Testis (tissue), 2 donors: ENCODE measurements at regions not wholly inside any gene's neighbourhood (a gene's known extent, or its start where the extent isn't known, plus 50 kb on each side); places are given as distances from the start of the nearest gene placed in this dataset.
"Not testable (repeated sequence)": the region's sequence is repeated elsewhere in the genome, so short reads cannot be mapped to it uniquely, and the experiment has no call there.

Source experiments
- DNase-seq: peaks from one replicate; pipeline ENCODE4 v3.0.0-alpha.2; 2019
- H3K27ac ChIP-seq, 2 donors: fragments of 200-600 bp; sonication (generic); one replicate each; pipeline ENCODE4 v1.5.1; 2019
- H3K27me3 ChIP-seq: fragments of 200-600 bp; sonication (generic); one replicate; pipeline ENCODE4 v1.5.1; 2019
- H3K36me3 ChIP-seq: fragments of 200-600 bp; sonication (generic); one replicate; pipeline ENCODE4 v1.5.1; 2017; ENCODE audit warnings: low read depth; ENCODE audit errors: missing control alignments
- H3K4me1 ChIP-seq: fragments of 200-600 bp; sonication (generic); one replicate; pipeline ENCODE4 v1.5.1; 2019
- H3K4me3 ChIP-seq, 2 donors: fragments of 200-600 bp; sonication (generic); one replicate each; pipeline ENCODE4 v1.5.1; 2017 to 2019
- H3K9me3 ChIP-seq: fragments of 200-600 bp; sonication (generic); one replicate; pipeline ENCODE4 v1.5.1; 2017
- CTCF ChIP-seq, 3 experiments: fragments of 450-650 bp in 2 of 3; fragments of 200-600 bp in 1 of 3; sonication (generic) in 1 of 3; IDR thresholded peaks; one replicate each; pipeline ENCODE4 v1.5.1; 2016 to 2019; ENCODE audit warnings: antibody characterized with exemption in 3 of 3, mild to moderate bottlenecking in 2 of 3, moderate library complexity in 1 of 3
- POLR2A ChIP-seq: fragments of 450-650 bp; IDR thresholded peaks from one replicate; pipeline ENCODE4 v1.6.1; 2017; ENCODE audit warnings: antibody characterized with exemption, mild to moderate bottlenecking, moderate library complexity
- WGBS, 2 donors: methylation state at CpG; one replicate each; pipeline ENCODE4 v1.1.5; 2018; 5-methylcytosine and 5-hydroxymethylcytosine counted together
- intact Hi-C: fragments of 100-400 bp; cut with DNase I; formaldehyde crosslinking; loops from one replicate; pipeline ENCODE4 v1.15.1; 2023; ENCODE audit warnings: low total_unique reads

- Histone ChIP-seq H3K27ac (no peak overlapping the region), H3K9me3 (no peaks in the 10 kb centered on the region), H3K4me1 (no peaks in the 10 kb centered on the region), H3K27me3 (no peaks in the 10 kb centered on the region), H3K4me3 (no peak overlapping the region), H3K36me3 (no peaks in the 10 kb centered on the region)
- TF ChIP-seq CTCF (IDR thresholded peaks at IDR 0.05) (no peak), POLR2A (no peak)
- intact Hi-C loops: no loop called here
- 79 to 80% methylated on average over 2 of the region's 2 CpGs for WGBS, 2 donors
- no peak for DNase-seq
Measured at GRCh38 chr4:125796138-125796537, 481.4 kb downstream of the FAT4 start.

GRCh38 chr4:125797621-125798020 is 482.9 kb downstream of the FAT4 start:
- H3K36me3 ChIP-seq, H3K4me3 ChIP-seq, H3K27ac ChIP-seq, H3K27me3 ChIP-seq, DNase-seq, intact Hi-C loops, H3K9me3 ChIP-seq, H3K4me1 ChIP-seq: not testable (repeated sequence)
- WGBS, 2 donors: 86 to 90% methylated on average over 4 of the region's 4 CpGs

GRCh38 chr4:125801373-125801772 is 486.6 kb downstream of the FAT4 start:
- H3K27ac ChIP-seq: no peak overlapping the region
- intact Hi-C loops: no loop called here
- no peak for TF ChIP-seq POLR2A
- H3K36me3 ChIP-seq: no peaks in the 10 kb centered on the region
- H3K27me3 ChIP-seq: no peaks in the 10 kb centered on the region
- no peak overlapping the region for H3K4me3 ChIP-seq
- DNase-seq: no peak
- no peaks in the 10 kb centered on the region for H3K9me3 ChIP-seq
- H3K4me1 ChIP-seq: no peaks in the 10 kb centered on the region
- 75 to 84% methylated on average over 4 of the region's 4 CpGs for WGBS, 2 donors

- 60 to 78% methylated on average over 1 of the region's 1 CpG for WGBS, 2 donors
- H3K27me3 ChIP-seq: no peaks in the 10 kb centered on the region
- no peaks in the 10 kb centered on the region for H3K36me3 ChIP-seq
- H3K4me3 ChIP-seq: no peak overlapping the region
- no peaks in the 10 kb centered on the region for H3K4me1 ChIP-seq
- DNase-seq: no peak
- no peak overlapping the region for H3K27ac ChIP-seq
- TF ChIP-seq CTCF (IDR thresholded peaks at IDR 0.05) (no peak), POLR2A (no peak)
- no peaks in the 10 kb centered on the region for H3K9me3 ChIP-seq
- intact Hi-C loops: no loop called here
Measured at GRCh38 chr4:125801924-125802323, 487.2 kb downstream of the FAT4 start.

- intact Hi-C loops: no loop called here
- Histone ChIP-seq H3K4me3 (no peak overlapping the region), H3K27me3 (no peaks in the 10 kb centered on the region), H3K4me1 (no peaks in the 10 kb centered on the region), H3K27ac (no peak overlapping the region), H3K36me3 (no peaks in the 10 kb centered on the region), H3K9me3 (no peaks in the 10 kb centered on the region)
- WGBS, 2 donors: 51 to 57% methylated on average over 3 of the region's 3 CpGs
- TF ChIP-seq CTCF (IDR thresholded peaks at IDR 0.05): no peak
- TF ChIP-seq POLR2A: no peak
- DNase-seq: no peak
Measured at GRCh38 chr4:125808022-125808421, 493.3 kb downstream of the FAT4 start.

GRCh38 chr4:125808570-125808969 is 493.8 kb downstream of the FAT4 start:
- H3K27ac ChIP-seq: no peak overlapping the region
- H3K27me3 ChIP-seq: no peaks in the 10 kb centered on the region
- no peak for DNase-seq
- no peaks in the 10 kb centered on the region for H3K4me1 ChIP-seq
- WGBS, 2 donors: 42 to 54% methylated on average over 1 of the region's 1 CpG
- no peaks in the 10 kb centered on the region for H3K9me3 ChIP-seq
- intact Hi-C loops: no loop called here
- H3K36me3 ChIP-seq: no peaks in the 10 kb centered on the region
- no peak for TF ChIP-seq POLR2A
- no peak for TF ChIP-seq CTCF (IDR thresholded peaks at IDR 0.05)
- no peak overlapping the region for H3K4me3 ChIP-seq
